GM19035 (cell line): ENCODE measurements at regions not wholly inside any gene's neighbourhood (a gene's known extent, or its start where the extent isn't known, plus 50 kb on each side); places are given as distances from the start of the nearest gene placed in this dataset.
"Not testable (repeated sequence)": the region's sequence is repeated elsewhere in the genome, so short reads cannot be mapped to it uniquely, and the experiment has no call there.

ENCODE experiments used
- ATAC-seq: cut with Tn5 transposase; IDR thresholded peaks from one replicate; pipeline ENCODE4 v1.9.1; 2021; ENCODE audit not compliant: unreplicated experiment

DNA sequence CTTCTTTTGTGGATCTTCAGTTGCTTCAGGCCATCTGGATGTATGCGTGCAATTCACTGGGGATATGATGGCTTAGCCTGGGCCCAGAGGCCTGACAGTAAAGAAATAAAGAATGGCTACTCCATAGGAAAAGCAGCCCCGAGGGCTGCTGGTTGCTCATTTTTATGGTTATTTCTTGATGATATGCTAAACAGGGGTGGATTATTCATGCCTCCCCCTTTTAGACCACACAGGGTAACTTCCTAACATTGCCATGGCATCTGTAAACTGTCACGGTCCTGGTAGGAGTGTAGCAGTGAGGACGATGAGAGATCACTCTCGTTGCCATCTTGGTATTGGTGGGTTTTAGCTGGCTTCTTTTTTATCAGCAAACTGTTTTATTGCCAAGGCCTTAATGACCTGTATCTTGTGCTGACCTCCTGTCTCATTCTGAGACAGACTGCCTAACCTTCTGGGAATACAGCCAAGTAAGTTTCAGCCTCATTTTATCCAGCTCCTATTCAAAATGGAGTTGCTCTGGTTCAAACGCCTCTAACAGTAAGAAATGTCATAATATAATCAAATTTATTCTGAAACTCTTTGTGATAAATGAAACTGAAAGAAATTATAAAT lies 60.5 kb downstream of the DSEL start:
- ATAC-seq, result no peak

DNA sequence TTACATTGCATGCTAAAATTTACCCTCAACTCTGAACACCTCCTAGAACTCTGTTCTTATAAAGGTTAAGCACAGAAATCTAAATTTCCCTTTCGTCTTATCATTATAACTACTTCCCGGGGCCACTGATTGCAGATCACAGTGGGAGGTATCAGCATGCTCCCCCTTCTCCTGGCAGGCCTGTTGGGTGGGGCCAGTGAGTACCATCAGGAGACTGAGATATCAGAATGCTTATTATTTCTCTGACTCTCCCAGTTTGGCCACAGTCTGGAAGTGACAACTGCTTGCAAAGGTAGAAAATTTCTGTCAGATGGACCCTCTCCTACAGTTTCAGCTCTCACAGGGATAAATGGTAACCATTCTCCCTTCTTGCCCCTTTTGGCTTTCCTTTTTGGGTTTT lies 62.6 kb downstream of the DSEL start:
- no peak for ATAC-seq

DNA sequence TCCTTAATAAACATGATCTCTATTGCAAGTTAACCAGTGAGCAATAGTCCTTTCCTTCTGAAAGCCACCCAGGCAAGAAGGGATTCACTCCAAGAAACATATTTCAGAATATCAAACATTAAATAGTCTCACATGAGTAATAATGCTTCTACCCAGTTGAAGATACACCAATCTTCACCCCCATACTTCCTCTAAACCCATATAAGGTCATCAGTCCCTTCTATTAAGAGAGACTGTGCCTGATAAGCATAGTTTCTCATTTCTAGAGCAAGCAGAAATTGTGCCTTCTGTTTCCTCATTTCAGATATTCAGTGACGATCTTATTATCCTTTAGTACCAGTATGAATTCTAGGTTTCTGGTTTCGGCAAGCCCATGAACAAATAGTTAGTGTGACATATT lies 64.6 kb downstream of the DSEL start:
- ATAC-seq, result no peak

DNA sequence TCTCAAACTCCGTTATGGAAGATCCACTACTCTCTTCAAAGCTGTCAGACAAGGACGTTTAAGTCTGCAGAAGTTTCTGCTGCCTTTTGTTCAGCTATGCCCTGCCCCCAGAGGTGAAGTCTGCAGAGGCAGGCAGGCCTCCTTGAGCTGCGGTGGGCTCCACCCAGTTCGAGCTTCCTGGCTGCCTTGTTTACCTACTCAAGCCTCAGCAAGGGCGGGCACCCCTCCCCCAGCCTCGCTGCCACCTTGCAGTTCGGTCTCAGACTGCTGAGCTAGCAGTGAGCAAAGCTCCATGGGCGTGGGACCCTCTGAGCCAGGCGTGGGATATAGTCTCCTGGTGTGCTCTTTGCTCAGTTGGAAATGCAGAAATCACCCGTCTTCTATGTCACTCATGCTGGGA lies 65.4 kb downstream of the DSEL start:
- not testable (repeated sequence) for ATAC-seq

DNA sequence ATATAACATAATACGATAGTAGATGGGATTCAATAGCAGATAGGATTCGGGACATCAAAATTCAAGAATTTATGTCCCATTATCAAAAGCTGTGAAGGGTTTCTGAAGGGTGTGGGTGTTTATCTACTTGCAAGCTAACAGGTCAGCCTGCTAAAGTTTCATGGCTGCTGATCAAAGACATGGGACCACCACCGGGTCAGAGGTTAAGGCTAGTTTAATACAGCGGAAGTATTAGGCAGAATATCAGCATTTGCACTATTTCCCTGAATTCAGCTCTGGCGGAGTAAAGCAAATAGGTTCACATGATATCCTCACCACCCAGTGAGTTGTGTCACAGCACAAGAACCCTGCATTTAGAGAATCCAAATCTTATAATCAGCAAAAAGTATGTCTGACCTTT lies 82.5 kb downstream of the DSEL start:
- no peak for ATAC-seq

DNA sequence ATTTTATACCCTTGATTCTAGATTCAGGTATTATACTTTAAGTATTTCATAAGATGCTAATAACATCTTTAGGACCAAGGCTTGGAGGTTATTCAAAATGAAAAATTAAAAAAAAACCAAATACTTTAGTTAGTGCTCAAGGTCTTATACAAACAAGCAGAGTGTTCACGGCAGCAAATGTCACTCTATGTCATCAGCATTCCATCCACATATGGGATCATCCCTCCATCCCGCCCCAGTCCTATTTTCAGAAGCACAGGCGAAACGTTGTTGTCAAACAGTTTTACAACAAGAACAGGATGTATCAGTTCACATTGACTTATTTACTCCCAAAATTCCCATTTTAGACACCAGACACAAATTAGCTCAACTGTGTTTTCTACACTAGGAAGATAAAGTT lies 83.7 kb downstream of the DSEL start:
- no peak for ATAC-seq

DNA sequence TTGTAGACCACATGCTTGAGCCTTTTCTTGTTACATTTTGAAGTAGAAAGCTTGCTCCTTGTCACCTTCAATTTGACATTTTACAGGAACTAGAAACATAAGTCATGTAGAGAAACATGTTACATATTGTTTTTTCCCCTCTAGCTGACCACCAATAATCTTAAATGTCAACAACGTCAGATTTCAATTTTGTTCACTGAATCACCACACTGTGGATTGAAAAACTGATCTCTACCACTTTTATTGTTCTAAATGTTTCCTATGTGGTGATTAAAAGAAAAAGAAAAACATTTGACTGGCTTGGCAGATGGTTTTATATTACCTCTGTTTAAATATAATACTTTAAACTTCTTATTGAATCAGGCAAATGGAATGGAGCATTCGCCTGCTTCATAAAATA lies 87.7 kb downstream of the DSEL start:
- ATAC-seq, result no peak

DNA sequence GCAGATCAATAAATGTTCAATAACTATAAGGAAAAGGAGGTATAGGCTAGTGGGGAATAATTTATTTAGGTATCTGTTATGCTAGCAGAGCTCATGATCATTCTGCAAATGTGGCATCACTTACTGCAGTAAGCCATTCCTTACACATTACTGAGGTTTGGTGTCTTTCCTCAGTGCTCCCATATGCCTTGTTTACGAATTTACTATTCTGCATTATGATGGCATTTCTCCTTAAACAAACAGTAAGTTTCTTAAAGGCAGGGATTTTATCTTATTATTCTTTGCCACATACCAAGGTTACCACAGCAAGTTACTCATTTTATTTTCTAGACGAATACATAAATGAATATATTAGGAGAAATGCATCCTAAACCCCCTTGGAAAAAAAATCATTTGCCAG lies 88.4 kb downstream of the DSEL start:
- no peak for ATAC-seq

DNA sequence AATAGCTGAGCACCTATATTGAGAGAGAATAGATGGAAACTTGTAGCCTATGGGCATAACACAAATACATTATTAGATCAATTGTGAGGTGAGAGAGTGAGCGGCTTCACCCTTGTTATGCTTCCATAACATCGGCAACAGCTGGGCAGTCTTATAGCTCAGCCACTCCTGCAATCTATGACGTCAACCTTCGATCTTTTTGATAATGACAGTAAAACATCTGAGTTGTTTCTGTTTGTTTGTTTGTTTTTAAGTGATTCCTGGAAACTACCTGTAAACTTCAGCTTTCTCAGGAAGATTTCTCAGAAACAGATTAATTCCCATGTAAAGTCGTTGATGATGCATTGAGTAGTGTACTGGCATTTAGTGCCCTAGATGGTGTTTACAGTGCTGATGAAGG lies 90.0 kb downstream of the DSEL start:
- ATAC-seq, result no peak

DNA sequence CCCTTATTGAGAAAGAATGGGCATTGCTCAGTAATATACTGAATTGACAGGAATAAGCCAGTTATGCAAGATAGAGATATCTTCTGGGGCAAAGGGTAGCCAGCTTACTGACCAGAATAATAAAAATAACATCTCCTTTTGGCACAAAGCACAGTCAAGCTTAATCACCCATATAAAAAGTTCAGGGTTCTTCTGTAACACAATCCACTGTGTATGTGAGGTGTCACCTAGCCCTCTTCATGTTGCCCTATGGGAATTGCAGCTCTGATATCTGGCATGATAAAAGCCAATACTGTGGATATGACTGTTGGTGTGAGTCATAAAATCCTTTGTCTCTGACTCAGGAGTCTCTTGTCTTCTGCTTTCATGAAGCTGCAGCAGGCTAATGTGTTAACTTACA lies 90.8 kb downstream of the DSEL start:
- ATAC-seq, result no peak

DNA sequence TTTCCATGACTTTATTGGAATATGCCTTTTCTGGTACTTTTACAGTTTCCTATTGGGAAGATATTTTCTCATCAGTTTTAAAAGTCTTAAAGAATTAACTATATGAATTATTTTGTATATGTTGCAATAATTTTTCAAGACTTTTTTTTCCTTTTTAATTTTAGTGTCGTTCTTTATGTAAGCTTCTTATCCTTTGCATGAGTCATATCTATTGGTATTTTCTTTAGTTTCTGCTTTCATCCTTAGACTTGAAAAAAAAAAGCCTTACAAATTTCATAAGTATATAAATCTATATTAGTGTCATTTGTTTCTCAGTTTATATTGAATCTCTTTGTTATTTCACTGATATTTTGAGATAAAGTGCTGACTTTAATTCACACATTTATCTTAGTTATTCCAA lies 94.9 kb downstream of the DSEL start:
- ATAC-seq, result no peak

DNA sequence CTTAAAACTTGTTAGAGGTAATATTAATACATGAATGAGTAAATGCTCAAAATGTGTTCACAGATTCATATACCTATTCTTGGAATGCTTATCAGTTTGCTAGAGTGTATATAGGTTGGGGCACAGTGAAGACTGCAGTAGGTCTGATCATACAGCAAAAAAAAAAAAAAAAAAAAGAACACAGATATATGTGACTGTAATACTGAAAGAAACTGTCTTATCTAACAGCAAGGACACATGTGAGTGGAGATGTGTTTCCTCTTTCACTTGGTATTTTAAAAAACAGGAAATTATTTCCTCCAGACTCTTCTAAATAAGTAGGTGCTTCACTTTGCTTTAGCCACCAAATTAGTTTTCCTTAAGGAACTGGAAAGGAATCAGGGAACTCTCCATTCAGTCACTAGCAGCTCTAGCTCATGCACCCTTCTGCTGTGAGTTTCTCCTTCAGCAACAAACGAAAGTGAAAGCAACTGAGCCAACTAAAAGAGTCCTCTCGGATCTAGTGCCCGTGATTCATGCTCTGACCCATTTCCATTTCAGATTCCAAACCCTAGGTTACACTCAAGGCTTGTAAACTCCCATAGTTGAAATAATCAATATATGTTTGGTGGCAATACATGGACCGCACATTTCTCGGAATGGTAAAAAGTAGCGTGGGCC lies 98.5 kb downstream of the DSEL start:
- peak; percentile 92 for ATAC-seq

DNA sequence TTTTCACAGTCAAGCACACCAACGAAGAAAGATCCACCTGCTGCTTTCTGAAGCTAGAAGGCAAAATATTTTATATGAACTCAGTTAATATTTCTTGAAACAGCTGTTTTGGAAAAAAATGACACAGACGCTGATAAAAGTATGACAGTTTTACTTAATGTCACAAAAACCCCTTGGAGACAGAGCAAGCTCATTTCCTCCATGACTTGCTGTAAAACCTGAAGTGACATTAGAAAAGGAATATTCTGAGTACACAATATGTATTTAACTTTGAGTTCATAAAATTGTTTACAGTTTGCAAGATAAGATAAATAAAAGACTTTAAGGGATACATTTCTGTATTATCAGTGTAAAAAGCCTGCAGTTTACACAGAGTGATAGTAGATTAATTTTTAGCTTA lies 105.4 kb downstream of the DSEL start:
- ATAC-seq, result no peak

DNA sequence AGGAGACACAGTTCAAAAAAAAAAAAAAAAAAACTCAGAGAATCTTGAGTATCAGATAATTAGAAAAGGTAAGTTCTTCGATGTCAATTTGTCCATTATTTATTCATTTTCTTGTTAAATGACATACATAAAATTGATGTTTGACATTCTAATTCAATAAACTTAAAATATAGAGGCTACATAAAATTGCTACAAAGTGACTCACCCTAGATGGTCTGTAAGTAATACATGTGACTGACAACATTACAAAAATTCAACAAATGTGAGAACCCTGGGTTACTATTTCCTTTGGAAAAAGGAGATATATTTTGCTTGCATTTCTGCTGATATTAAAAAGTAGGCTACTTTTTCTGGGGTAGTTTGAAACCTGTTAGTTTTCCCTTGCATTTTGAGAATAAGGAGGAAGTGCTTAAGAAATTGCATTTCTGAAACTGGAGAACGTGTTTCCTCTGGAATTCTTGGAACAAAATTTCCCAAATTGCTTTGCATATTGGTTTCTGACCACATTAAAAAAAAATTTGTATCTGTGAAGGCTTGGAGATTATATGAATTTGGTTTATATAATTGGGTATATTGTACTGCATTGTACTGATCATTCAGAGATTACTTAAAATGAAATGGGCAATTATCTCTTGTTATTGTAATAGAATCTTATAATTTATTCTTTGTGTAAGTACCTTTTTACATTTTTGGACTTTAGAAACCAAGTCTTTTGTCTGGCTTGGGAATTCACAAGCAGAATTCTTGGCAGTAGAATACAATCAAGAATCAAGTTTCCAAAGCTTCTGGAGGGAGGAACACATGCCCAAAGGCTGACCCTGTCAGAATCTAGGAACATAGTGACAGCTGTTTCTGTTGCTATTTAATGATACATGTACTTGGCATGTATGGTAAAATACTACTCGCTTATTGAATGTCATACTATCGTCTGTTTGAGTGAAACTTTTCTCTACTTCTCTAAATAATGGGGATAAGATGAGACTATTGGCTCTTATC lies 106.1 kb downstream of the DSEL start:
- no peak for ATAC-seq

DNA sequence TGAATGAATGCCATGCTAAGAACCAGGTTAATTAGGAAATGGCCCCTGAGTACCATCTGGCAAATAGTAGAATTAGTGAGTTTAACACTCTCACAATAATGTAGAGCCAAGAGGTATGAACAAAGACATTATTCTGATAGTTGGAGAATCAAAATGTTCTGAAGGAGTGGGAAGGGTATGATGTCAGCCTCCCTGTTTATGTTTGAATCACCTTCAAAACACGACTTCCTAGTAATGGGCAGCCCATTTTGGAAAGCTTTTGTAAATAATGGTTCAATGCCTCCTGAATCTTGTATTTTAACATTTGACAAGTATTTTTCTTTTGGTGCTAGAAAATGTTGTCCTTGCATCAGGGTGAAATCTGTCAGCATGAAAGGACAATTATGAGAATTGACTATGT lies 108.3 kb downstream of the DSEL start:
- no peak for ATAC-seq

DNA sequence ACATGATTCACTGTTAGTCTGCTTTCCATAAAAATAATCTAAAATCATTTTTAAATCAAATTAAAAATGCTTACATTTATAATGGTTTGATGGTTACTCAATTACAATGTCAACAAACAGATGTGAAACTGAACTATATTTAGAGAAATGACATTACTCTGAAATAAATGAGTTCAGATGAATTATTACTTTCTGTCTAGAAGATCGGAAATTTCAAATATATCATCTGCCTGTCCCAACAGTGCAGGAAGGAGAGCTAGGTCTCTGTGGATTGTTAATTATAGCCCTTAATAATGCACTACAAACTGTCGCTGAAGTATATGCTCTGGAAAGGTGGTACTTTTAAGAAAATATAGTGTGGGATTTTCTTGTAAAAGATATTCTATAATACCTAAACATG lies 109.8 kb downstream of the DSEL start:
- no peak for ATAC-seq

DNA sequence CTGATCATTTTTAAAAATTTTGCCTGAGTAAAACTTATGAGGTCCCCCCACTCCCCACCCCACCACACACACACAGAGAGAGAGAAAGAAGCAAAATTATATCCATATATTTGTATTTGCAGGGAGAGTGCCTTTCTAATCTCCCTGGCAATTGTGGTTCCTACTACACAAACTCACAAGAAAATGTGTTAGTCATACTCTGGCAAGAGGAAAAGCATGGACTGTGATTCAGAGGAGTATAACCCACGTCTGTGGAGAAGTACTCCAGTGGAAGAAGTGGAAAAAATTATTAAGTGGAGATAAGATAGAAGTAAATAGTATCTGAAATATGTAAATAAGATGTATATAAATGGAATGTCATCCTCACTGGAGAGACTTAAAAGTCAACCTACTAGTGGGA lies 114.0 kb downstream of the DSEL start:
- no peak for ATAC-seq

DNA sequence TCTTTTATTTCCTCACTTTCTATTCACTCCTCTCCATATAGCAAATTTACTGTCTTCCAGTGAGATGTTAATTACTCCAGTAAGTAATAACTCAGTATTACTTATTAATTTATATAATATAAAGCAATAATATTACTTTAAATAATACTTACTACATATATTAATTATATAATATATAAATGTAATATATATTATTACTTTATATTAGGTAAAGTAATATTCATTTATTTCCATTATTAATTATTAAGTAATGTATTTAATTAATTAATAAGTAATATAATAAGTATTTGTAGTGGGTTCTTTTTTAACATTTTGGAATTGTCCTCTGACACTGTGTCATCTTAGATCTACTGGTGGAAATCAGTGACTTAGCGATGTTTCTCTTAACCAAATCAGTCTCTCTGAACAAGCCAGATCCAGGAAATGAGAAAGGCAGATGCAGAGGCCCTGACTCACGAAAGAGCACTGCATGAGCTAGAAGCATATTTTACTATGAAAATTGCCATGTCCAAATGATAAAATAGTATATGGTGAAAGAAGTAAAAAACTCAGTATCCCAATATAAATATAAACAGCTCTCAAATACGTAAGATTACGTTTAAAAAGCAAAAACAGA lies 115.9 kb downstream of the DSEL start:
- no peak for ATAC-seq

DNA sequence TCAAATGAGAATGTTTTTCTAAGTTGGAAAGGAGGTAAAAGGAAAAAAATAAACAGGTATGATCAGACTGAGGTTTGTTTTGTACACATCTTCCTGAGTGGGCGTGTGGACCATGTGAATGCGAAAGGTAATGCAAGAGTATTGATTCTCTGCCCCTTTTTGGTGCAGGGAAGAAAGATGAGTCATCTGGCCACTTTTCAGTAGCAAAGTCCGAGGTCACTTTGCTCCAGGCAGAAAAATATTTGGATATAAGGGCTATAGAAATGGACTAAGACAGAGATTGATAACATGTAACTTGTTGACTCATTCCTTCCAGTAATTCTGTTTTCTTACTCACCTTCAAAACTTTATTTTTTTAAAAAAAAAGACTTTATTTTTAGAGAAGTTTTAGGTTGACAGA lies 130.5 kb downstream of the DSEL start:
- ATAC-seq, result no peak

DNA sequence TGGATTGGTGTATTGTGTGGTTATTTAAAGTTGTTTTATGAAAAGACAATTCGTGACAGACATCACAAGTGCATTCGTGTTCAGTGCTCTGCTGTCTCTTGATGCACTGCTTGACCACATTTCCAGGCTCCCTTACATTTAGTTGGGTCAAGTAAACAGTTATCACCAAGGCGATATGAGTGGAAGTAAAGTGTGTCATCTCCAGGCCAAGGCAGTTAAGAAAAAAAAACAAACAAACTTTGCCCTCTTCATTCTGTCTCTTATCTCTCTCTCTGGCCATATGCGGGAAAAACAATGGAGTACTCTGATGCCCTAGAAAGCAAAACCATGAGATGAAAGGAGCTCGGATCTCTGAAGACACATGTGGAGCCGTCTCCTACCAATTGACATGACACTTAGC lies 131.1 kb downstream of the DSEL start:
- ATAC-seq, result no peak

DNA sequence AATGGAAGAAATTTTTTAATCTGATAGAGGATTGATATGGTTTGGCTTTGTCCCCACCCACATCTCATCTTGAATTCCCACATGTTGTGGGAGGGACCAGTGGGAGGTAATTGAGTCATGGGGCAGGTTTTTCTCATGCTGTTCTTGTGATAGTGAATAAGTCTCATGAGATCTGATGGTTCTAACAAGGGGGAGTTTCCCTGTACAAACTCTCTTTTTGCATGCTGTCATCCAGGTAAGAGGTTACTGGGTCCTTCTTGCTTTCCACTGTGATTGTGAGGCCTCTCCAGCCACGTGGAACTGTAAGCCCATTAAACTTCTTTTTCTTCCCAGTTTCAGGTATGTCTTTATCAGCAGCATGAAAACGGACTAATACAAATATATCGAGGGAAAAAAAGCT lies 132.5 kb downstream of the DSEL start:
- ATAC-seq, result not testable (repeated sequence)
